ENCODE measurements at regions not wholly inside any gene's neighbourhood (a gene's known extent, or its start where the extent isn't known, plus 50 kb on each side); places are given as distances from the start of the nearest gene placed in this dataset.
"Not testable (repeated sequence)": the region's sequence is repeated elsewhere in the genome, so short reads cannot be mapped to it uniquely, and the experiment has no call there.

- no peak for DNase-seq
These were observed 109.3 kb upstream of the FOXB1 start for GRCh38 chr15:59894835-59895234.

GRCh38 chr15:59892985-59893384 is 111.1 kb upstream of the FOXB1 start:
- DNase-seq = no peak

GRCh38 chr15:59887870-59888269 is 116.2 kb upstream of the FOXB1 start:
- not testable (repeated sequence) for DNase-seq

GRCh38 chr15:59887211-59887610 is 116.9 kb upstream of the FOXB1 start:
- DNase-seq = no peak

- peak; percentile 19 to 22 for DNase-seq
These were observed 117.7 kb upstream of the FOXB1 start for GRCh38 chr15:59886441-59886840.

- peak; percentile 87 to 90 for DNase-seq
These were observed 118.3 kb upstream of the FOXB1 start for GRCh38 chr15:59885832-59886231.

GRCh38 chr15:59879506-59880265 is 124.4 kb upstream of the FOXB1 start:
- no peak for DNase-seq

- DNase-seq = no peak
These were observed 128.0 kb upstream of the FOXB1 start for GRCh38 chr15:59876140-59876539.

- DNase-seq = no peak
These were observed 130.4 kb upstream of the FOXB1 start for GRCh38 chr15:59873644-59874272.

- no peak for DNase-seq
These were observed 136.8 kb upstream of the FOXB1 start for GRCh38 chr15:59867086-59867855.

- DNase-seq = no peak
These were observed 137.5 kb upstream of the FOXB1 start for GRCh38 chr15:59866642-59867041.

GRCh38 chr15:59862191-59863155 is 141.6 kb upstream of the FOXB1 start:
- DNase-seq = no peak

- no peak for DNase-seq
These were observed 156.1 kb upstream of the FOXB1 start for GRCh38 chr15:59847968-59848367.

- no peak for DNase-seq
These were observed 156.9 kb upstream of the BNIP2 start for GRCh38 chr15:59845942-59846499.

- DNase-seq = no peak
These were observed 154.5 kb upstream of the BNIP2 start for GRCh38 chr15:59843609-59844008.

GRCh38 chr15:59841036-59841435 is 151.9 kb upstream of the BNIP2 start:
- DNase-seq = no peak

GRCh38 chr15:59839906-59840305 is 150.8 kb upstream of the BNIP2 start:
- no peak for DNase-seq

- DNase-seq = no peak
These were observed 149.8 kb upstream of the BNIP2 start for GRCh38 chr15:59838900-59839299.

GRCh38 chr15:59835776-59836175 is 146.7 kb upstream of the BNIP2 start:
- DNase-seq = no peak

GRCh38 chr15:59834528-59834927 is 145.4 kb upstream of the BNIP2 start:
- no peak for DNase-seq

- peak in 1 of 2 experiments; percentile 9 for DNase-seq
These were observed 144.2 kb upstream of the BNIP2 start for GRCh38 chr15:59833366-59833765.

GRCh38 chr15:59830873-59831272 is 141.8 kb upstream of the BNIP2 start:
- DNase-seq = no peak
